ENCODE measurements at regions not wholly inside any gene's neighbourhood (a gene's known extent, or its start where the extent isn't known, plus 50 kb on each side); places are given as distances from the start of the nearest gene placed in this dataset.

DNA sequence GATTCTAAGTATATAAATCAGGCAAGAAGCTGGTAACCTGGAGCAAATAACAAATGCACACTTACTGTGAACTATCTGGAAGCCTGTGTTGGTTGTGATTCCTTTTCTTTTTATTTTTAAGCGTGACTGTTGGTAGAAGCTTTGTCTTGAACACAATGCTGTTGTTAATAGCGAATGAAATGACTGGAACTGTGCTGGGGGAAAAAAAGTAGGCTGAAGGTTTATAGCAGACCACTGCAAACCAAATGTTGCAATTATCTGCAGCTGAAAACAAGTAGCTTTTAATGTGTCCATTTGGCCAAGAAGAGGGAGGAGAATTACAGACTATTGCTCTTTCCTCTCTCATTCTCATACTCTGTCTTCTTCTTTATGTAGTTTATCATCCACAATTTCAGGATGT lies 184.5 kb upstream of the DNAJC19 start:
- H3K9ac ChIP-seq (replicated peaks in 1 of 4; ENCODE audit: extremely low read depth in 1 of 4, low read depth in 3 of 4, low read length in 3 of 4): no peak overlapping the region
- CTCF ChIA-PET (ENCODE audit: partially characterized antibody): interaction anchor here (0.9 to 7.2 kb wide), 4 partner anchors 9 to 527 kb away, joined by 3 to 42 read pairs (median 4); no protein-coding TSS in a partner anchor
- H3K4me3 ChIP-seq (ENCODE audit: extremely low read depth in 1 of 4, insufficient read depth in 2 of 4, low read depth in 3 of 4, low read length in 4 of 4): no peak overlapping the region
- no peak overlapping the region for H4K91ac ChIP-seq (replicated peaks; ENCODE audit: insufficient read length, low read length)
- no peak overlapping the region for H4K8ac ChIP-seq (ENCODE audit: extremely low read depth, insufficient read depth, low read length)
- POLR2A ChIA-PET (ENCODE audit: partially characterized antibody): interaction anchor here (0.6 kb wide), 1 partner anchor 198 kb away, joined by 3 read pairs; no protein-coding TSS in a partner anchor
- H3K23me2 ChIP-seq (ENCODE audit: low read depth, low read length): no peaks in the 10 kb centered on the region
- H3K9me3 ChIP-seq (ENCODE audit: insufficient read depth in 2 of 2, low read depth in 1 of 2, low read length in 1 of 2): no peaks in the 10 kb centered on the region
- FAIRE-seq: no peak
- peak overlapping the region; percentile 22; the same call in 1 of the 2 replicates for H2AFZ ChIP-seq (ENCODE audit: low read length)
- no peak overlapping the region for H4K5ac ChIP-seq (ENCODE audit: insufficient read length, low read depth, low read length)
- H3K27ac ChIP-seq (ENCODE audit: low read depth, low read length): no peak overlapping the region
- H3K79me1 ChIP-seq (ENCODE audit: low read depth, low read length): no peaks in the 10 kb centered on the region
- H3K27me3 ChIP-seq (replicated peaks in 1 of 4; ENCODE audit: control insufficient read depth in 3 of 4, extremely low read depth in 1 of 4, insufficient read depth in 3 of 4, low read length in 3 of 4): no peaks in the 10 kb centered on the region
- H3K18ac ChIP-seq (ENCODE audit: extremely low read depth, low read length): no peak overlapping the region
- no peak overlapping the region for H2BK5ac ChIP-seq (ENCODE audit: low read depth, low read length)
- no peak overlapping the region for H3K23ac ChIP-seq (ENCODE audit: insufficient read length)
- H4K20me1 ChIP-seq (replicated peaks in 1 of 2; ENCODE audit: control insufficient read depth in 1 of 2, insufficient read depth in 2 of 2, low read length in 2 of 2): no peaks in the 10 kb centered on the region
- no peaks in the 10 kb centered on the region for H3K36me3 ChIP-seq (ENCODE audit: control insufficient read depth in 2 of 4, insufficient read depth in 4 of 4, low read length in 3 of 4)
- no peak overlapping the region for H2BK15ac ChIP-seq (ENCODE audit: low read length)
- no peaks in the 10 kb centered on the region; a peak in 1 of 7 replicates for H3K4me1 ChIP-seq (replicated peaks in 1 of 4; ENCODE audit: control insufficient read depth in 3 of 4, insufficient read depth in 4 of 4, low read length in 3 of 4)
- H3K4me2 ChIP-seq (ENCODE audit: insufficient read depth in 1 of 2, low read depth in 2 of 2, low read length in 2 of 2): no peak overlapping the region
- no peak for DNase-seq (ENCODE audit: low read depth in 1 of 2, low spot score in 2 of 2)
- H2BK120ac ChIP-seq (replicated peaks; ENCODE audit: low read depth, low read length): no peak overlapping the region
- H3K79me2 ChIP-seq (ENCODE audit: control insufficient read depth in 1 of 2, insufficient read depth in 2 of 2, low read length in 2 of 2): no peaks in the 10 kb centered on the region
- no peak overlapping the region for H2BK20ac ChIP-seq (ENCODE audit: low read length)
- 88% methylated on average over 2 of the region's 2 CpGs; no CpG with 5 or more reads in 1 of the 2 experiments for WGBS, 2 experiments (ENCODE audit: extremely low coverage in 1 of 2, insufficient coverage in 1 of 2, insufficient read length in 1 of 2, insufficient replicate concordance in 2 of 2, low coverage in 1 of 2, low lambda C conversion rate in 2 of 2, missing lambda C conversion rate in 1 of 2)
- no peak overlapping the region for H3K14ac ChIP-seq (ENCODE audit: insufficient read length)
- H2BK12ac ChIP-seq (ENCODE audit: low read depth, low read length): no peak overlapping the region
- H3K56ac ChIP-seq (replicated peaks; ENCODE audit: insufficient read length, low read depth, low read length): no peak overlapping the region
- H3K4ac ChIP-seq (replicated peaks; ENCODE audit: insufficient read length, low read depth, low read length): no peak overlapping the region
- no peak overlapping the region for H2AK5ac ChIP-seq (ENCODE audit: low read depth, low read length)
- TF ChIP-seq EGR1 (IDR thresholded peaks at IDR 0.05; ENCODE audit: borderline replicate concordance, low read depth, low read length) (no peak), HDAC6 (IDR thresholded peaks at IDR 0.05; ENCODE audit: low read depth, low read length) (no peak), ASH2L (IDR thresholded peaks at IDR 0.05; ENCODE audit: low read length) (no peak), KDM5A (IDR thresholded peaks at IDR 0.05; ENCODE audit: low read length) (no peak), HDAC2 (IDR thresholded peaks at IDR 0.05; ENCODE audit: borderline replicate concordance in 1 of 2, low read depth in 2 of 2, low read length in 2 of 2) (no peak)
